ENCODE measurements at regions not wholly inside any gene's neighbourhood (a gene's known extent, or its start where the extent isn't known, plus 50 kb on each side); places are given as distances from the start of the nearest gene placed in this dataset.
"Not testable (repeated sequence)": the region's sequence is repeated elsewhere in the genome, so short reads cannot be mapped to it uniquely, and the experiment has no call there.

- Histone ChIP-seq H3K27me3 (replicated peaks; ENCODE audit: control insufficient read depth, insufficient read depth, low read length) (no peaks in the 10 kb centered on the region), H3K4me3 (replicated peaks; ENCODE audit: low read depth, low read length) (no peak overlapping the region), H3K36me3 (ENCODE audit: control insufficient read depth, insufficient read depth, low read length) (no peaks in the 10 kb centered on the region)
- no peak for DNase-seq (ENCODE audit: extremely low read depth, insufficient read length)
- TF ChIP-seq CTCF (IDR thresholded peaks at IDR 0.05; ENCODE audit: insufficient read depth, low read length, poor library complexity, severe bottlenecking), result no peak
Measured at GRCh38 chr1:232144696-232145230, 485.2 kb downstream of the SIPA1L2 start.

GRCh38 chr1:232143315-232143886 lies 486.5 kb downstream of the SIPA1L2 start:
- Histone ChIP-seq H3K4me3 (replicated peaks; ENCODE audit: low read depth, low read length) (no peak overlapping the region), H3K36me3 (ENCODE audit: control insufficient read depth, insufficient read depth, low read length) (no peaks in the 10 kb centered on the region), H3K27me3 (replicated peaks; ENCODE audit: control insufficient read depth, insufficient read depth, low read length) (no peaks in the 10 kb centered on the region)
- DNase-seq (ENCODE audit: extremely low read depth, insufficient read length), result no peak
- TF ChIP-seq CTCF (IDR thresholded peaks at IDR 0.05; ENCODE audit: insufficient read depth, low read length, poor library complexity, severe bottlenecking), result no peak

GRCh38 chr1:232142403-232143314 lies 487.3 kb downstream of the SIPA1L2 start:
- no peak for DNase-seq (ENCODE audit: extremely low read depth, insufficient read length)
- Histone ChIP-seq H3K4me3 (replicated peaks; ENCODE audit: low read depth, low read length) (no peak overlapping the region), H3K36me3 (ENCODE audit: control insufficient read depth, insufficient read depth, low read length) (no peaks in the 10 kb centered on the region), H3K27me3 (replicated peaks; ENCODE audit: control insufficient read depth, insufficient read depth, low read length) (no peaks in the 10 kb centered on the region)
- no peak for TF ChIP-seq CTCF (IDR thresholded peaks at IDR 0.05; ENCODE audit: insufficient read depth, low read length, poor library complexity, severe bottlenecking)

GRCh38 chr1:232141167-232141448 lies 488.8 kb downstream of the SIPA1L2 start:
- H3K36me3 ChIP-seq (ENCODE audit: control insufficient read depth, insufficient read depth, low read length); H3K27me3 ChIP-seq (replicated peaks; ENCODE audit: control insufficient read depth, insufficient read depth, low read length); H3K4me3 ChIP-seq (replicated peaks; ENCODE audit: low read depth, low read length); DNase-seq (ENCODE audit: extremely low read depth, insufficient read length): not testable (repeated sequence)

- no peak for DNase-seq (ENCODE audit: extremely low read depth, insufficient read length)
- no peaks in the 10 kb centered on the region for H3K27me3 ChIP-seq (replicated peaks; ENCODE audit: control insufficient read depth, insufficient read depth, low read length)
- H3K4me3 ChIP-seq (replicated peaks; ENCODE audit: low read depth, low read length), result no peak overlapping the region
- H3K36me3 ChIP-seq (ENCODE audit: control insufficient read depth, insufficient read depth, low read length), result no peaks in the 10 kb centered on the region
- TF ChIP-seq CTCF (IDR thresholded peaks at IDR 0.05; ENCODE audit: insufficient read depth, low read length, poor library complexity, severe bottlenecking), result no peak
Measured at GRCh38 chr1:232140419-232141166, 489.3 kb downstream of the SIPA1L2 start.

- H3K4me3 ChIP-seq (replicated peaks; ENCODE audit: low read depth, low read length), result no peak overlapping the region
- no peak for TF ChIP-seq CTCF (IDR thresholded peaks at IDR 0.05; ENCODE audit: insufficient read depth, low read length, poor library complexity, severe bottlenecking)
- no peaks in the 10 kb centered on the region for H3K27me3 ChIP-seq (replicated peaks; ENCODE audit: control insufficient read depth, insufficient read depth, low read length)
- no peaks in the 10 kb centered on the region for H3K36me3 ChIP-seq (ENCODE audit: control insufficient read depth, insufficient read depth, low read length)
- DNase-seq (ENCODE audit: extremely low read depth, insufficient read length), result no peak
Measured at GRCh38 chr1:232139444-232139843, 490.5 kb downstream of the SIPA1L2 start.

Data from GM06990 (cell line).